PFSK-1 (cell line): ENCODE measurements at regions not wholly inside any gene's neighbourhood (a gene's known extent, or its start where the extent isn't known, plus 50 kb on each side); places are given as distances from the start of the nearest gene placed in this dataset.

Source experiments
- FOXP2 ChIP-seq: optimal IDR thresholded peaks from 2 replicates; pipeline ENCODE3; 2011; ENCODE audit warnings: borderline replicate concordance, control low read depth, inconsistent platforms; ENCODE audit not compliant: insufficient read depth; ENCODE audit errors: extremely low read length, extremely low read depth
- POLR2AphosphoS5 ChIP-seq: IDR thresholded peaks from 2 replicates; pipeline ENCODE4 v1.6.1; 2012; ENCODE audit warnings: low read depth, mild to moderate bottlenecking, control low read depth, low read length, moderate library complexity
- REST ChIP-seq, 2 experiments: IDR thresholded peaks; 2 replicates each; pipeline versions ENCODE4 v1.6.1 to v1.8.0; 2011 to 2012; ENCODE audit warnings: low read depth in 2 of 2, low read length in 2 of 2, control low read depth in 1 of 2, inconsistent platforms in 1 of 2, mild to moderate bottlenecking in 1 of 2, moderate library complexity in 1 of 2; ENCODE audit not compliant: insufficient read depth in 1 of 2
- SIN3A ChIP-seq: IDR thresholded peaks from 2 replicates; pipeline ENCODE4 v1.6.1; 2012; ENCODE audit warnings: mild to moderate bottlenecking, low read length, moderate library complexity, borderline replicate concordance; ENCODE audit not compliant: insufficient read depth
- TAF1 ChIP-seq: IDR thresholded peaks from 2 replicates; pipeline ENCODE4 v1.6.1; 2012; ENCODE audit warnings: low read length, control low read depth, borderline replicate concordance; ENCODE audit not compliant: insufficient read depth

DNA sequence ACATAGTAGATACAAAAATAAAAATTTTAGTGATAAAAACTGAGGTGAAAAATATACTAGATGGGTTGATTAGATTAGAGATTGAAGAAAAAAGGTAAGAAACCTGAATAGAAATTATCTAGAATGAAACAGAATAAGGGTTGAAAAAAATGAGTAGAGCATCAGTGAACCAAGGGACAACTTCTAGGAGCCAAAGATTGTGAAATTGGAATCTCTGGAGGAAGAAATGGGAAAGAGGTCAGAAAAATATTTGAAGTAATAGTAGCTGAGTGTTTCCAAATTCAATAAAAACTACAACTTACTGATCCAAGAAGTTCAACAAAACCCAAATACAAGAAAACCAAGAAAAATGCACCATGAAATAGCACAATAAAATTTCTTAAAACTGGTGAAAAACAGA is 116.6 kb upstream of the STARD4 start:
- TF ChIP-seq REST (IDR thresholded peaks at IDR 0.05; ENCODE audit: insufficient read depth in 1 of 2, low read depth in 2 of 2, low read length in 2 of 2) (no peak), SIN3A (no peak), FOXP2 (no peak), POLR2AphosphoS5 (no peak), TAF1 (no peak)

DNA sequence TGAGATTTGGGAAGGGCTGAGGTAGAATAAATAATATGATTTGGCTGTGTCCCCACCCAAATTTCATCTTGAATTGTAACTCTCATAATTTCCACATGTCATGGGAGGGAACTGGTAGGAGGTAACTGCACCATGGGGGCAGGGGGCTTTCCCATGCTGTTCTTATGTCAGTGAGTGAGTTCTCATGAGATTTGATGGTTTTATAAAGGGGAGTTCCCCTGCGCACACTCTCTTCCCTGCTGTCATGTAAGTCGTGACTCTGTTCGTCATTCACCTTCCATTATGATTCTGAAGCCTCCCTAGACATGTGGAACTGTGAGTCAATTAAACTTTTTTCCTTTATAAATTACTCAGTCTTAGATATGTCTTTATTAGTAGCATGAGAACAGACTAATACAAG is 115.5 kb upstream of the STARD4 start:
- TF ChIP-seq FOXP2: no peak

- no peak for TF ChIP-seq TAF1
- TF ChIP-seq POLR2AphosphoS5: no peak
- TF ChIP-seq REST (IDR thresholded peaks at IDR 0.05; ENCODE audit: insufficient read depth in 1 of 2, low read depth in 2 of 2, low read length in 2 of 2): no peak
- TF ChIP-seq FOXP2: no peak
- TF ChIP-seq SIN3A: no peak
Measured at GRCh38 chr5:111626473-111627148, 114.3 kb upstream of the STARD4 start.

- TF ChIP-seq POLR2AphosphoS5: no peak
Measured at GRCh38 chr5:111618623-111619271, 106.4 kb upstream of the STARD4 start.

DNA sequence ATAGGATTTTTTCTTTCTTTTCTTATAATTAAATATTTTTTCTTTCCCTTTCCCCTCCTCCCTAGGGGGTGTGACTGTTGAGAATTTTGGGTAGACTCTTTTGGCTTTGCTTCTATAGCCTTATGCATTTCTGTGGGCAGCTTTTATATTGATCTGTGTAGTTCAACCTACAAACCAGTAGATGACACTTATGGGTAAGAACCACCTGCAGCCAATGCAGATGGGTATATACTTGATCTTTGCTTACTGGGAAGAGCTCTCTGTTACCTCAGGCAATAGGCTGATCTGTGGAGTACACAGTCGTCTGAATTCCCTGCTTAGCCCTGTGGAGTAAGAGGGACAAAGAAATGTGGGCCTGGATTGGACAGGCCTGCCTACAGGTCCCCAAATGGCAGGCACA is 102.7 kb upstream of the STARD4 start:
- TF ChIP-seq POLR2AphosphoS5: no peak
- TF ChIP-seq SIN3A: no peak
- no peak for TF ChIP-seq TAF1
- TF ChIP-seq REST (IDR thresholded peaks at IDR 0.05; ENCODE audit: insufficient read depth in 1 of 2, low read depth in 2 of 2, low read length in 2 of 2): no peak
- TF ChIP-seq FOXP2: no peak

DNA sequence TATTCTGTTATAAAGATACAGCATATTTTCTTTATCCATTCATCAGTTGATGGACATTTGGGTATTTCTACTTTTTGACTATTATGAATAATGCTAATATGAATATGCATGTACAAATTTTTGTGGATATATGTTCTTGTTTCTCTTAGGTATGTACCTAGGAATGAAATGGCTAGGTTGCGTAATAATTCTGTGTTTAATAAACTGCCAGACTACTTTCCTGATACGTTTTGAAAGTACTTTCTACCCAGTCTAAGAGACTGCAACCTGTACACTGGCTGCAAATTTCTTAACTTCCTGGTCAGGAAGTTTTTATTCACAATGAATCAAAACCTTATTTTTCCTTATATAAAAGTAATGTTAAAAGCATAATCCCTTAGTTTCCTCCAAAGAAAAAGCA is 93.9 kb upstream of the STARD4 start:
- no peak for TF ChIP-seq POLR2AphosphoS5
- TF ChIP-seq TAF1: no peak
- TF ChIP-seq FOXP2: no peak
- TF ChIP-seq SIN3A: no peak
- TF ChIP-seq REST (IDR thresholded peaks at IDR 0.05; ENCODE audit: insufficient read depth in 1 of 2, low read depth in 2 of 2, low read length in 2 of 2): no peak
